Body of pancreas (tissue), 4 donors: ENCODE measurements at regions not wholly inside any gene's neighbourhood (a gene's known extent, or its start where the extent isn't known, plus 50 kb on each side); places are given as distances from the start of the nearest gene placed in this dataset.

Experiments
- POLR2A ChIP-seq, 3 donors: fragments of 450-650 bp; IDR thresholded peaks; one replicate each; pipeline ENCODE4 v1.6.1; 2016; ENCODE audit warnings: antibody characterized with exemption in 3 of 3, mild to moderate bottlenecking in 2 of 3
- TF ChIP-seq, protein P1 (sequence below), 7 experiments: fragments of 450-650 bp in 4 of 7; fragments of 200-600 bp in 3 of 7; sonication (generic) in 3 of 7; IDR thresholded peaks; one replicate each; pipeline ENCODE4 v1.5.1; 2016 to 2019; ENCODE audit warnings: antibody characterized with exemption in 7 of 7

DNA sequence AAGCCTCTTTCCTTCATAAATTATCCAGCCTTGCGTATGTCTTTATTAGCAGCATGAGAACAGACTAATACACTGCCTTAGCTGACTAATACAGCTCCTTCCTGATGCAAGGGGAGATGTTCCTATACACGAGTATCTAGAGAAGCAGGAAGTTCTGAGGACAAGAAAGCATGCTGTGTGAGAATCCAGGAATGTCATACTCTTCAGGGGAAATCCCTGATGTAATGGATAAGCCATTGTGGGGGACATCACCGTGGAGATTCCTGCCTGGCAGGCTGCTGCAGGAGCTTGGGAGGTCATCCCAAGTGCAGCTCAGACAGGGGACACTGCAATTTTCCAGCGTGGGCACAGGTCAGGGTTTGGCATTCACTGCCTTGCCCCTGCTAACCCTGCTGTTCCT lies 476.9 kb downstream of the NR2F2 start:
- no peak for TF ChIP-seq POLR2A (IDR thresholded peaks at IDR 0.05)
- TF ChIP-seq, protein P1, sequence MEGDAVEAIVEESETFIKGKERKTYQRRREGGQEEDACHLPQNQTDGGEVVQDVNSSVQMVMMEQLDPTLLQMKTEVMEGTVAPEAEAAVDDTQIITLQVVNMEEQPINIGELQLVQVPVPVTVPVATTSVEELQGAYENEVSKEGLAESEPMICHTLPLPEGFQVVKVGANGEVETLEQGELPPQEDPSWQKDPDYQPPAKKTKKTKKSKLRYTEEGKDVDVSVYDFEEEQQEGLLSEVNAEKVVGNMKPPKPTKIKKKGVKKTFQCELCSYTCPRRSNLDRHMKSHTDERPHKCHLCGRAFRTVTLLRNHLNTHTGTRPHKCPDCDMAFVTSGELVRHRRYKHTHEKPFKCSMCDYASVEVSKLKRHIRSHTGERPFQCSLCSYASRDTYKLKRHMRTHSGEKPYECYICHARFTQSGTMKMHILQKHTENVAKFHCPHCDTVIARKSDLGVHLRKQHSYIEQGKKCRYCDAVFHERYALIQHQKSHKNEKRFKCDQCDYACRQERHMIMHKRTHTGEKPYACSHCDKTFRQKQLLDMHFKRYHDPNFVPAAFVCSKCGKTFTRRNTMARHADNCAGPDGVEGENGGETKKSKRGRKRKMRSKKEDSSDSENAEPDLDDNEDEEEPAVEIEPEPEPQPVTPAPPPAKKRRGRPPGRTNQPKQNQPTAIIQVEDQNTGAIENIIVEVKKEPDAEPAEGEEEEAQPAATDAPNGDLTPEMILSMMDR (IDR thresholded peaks at IDR 0.05) = no peak
